Umbilical cord (tissue), 1 donor: ENCODE measurements at regions not wholly inside any gene's neighbourhood (a gene's known extent, or its start where the extent isn't known, plus 50 kb on each side); places are given as distances from the start of the nearest gene placed in this dataset.
"Not testable (repeated sequence)": the region's sequence is repeated elsewhere in the genome, so short reads cannot be mapped to it uniquely, and the experiment has no call there.

ENCODE experiments used
- DNase-seq: peaks from one replicate; pipeline ENCODE4 v3.0.0-alpha.2; 2015; ENCODE audit warnings: low spot score

DNA sequence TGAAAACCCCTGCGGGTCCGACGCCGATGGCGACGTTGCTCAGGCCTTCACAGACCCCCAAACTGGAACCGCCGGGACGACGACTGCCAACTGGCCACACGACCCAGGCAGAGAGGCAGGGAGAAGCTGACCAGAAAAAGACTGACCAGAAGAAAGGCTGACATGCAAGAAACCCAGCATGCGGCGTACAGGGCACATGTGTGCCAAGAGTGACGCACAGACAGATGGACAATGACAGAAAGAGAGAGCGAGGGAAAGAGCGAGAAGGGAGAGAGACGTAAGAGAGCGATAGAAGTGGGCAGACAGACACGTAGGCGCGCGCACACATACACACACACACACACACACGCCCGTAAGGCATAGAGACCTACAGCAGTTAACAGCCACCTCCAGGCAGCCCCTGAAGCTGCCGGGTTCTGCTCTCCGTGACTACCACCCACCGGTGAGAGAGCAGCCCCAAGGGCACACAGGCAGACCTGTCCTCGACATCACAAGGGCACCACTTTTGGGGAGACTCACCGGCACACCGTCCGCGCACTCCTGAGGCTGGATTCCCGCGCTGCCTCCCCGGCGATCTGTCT, 67.2 kb upstream of the ZNF527 start:
- no peak for DNase-seq

DNA sequence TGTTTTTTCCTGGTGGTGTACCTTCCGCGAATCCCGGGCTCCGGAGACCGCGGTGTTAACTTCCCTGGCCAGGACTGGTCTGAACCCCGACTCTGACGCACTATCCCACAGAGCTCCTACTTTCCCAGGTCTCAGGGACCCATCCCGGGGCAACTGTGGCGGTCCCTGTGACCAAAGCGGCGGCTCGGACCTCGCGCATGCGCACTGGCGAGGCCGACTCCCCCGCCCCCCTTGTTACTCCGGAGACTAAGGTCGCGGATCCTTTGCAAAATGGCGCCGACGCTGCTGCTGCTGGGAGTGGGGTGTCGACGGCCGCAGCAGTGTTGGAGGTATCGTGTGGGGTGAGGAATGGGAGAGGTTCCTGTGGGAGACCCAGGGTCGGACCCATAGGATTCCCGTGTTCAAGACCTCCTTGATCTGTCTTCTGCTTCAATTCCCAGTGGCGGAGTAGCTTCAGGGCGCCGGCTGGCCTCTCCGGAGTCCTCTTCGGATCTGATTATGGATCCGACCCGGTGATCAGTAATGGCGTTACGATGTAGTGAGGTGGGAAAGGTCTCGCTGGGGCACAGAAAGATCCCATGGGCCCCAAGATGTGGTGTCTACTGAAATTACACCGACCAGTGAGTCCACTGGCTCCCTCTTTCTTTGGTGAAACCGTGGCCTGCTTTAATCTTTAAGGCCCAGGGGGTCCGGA, 66.6 kb upstream of the ZNF527 start:
- no peak for DNase-seq

DNA sequence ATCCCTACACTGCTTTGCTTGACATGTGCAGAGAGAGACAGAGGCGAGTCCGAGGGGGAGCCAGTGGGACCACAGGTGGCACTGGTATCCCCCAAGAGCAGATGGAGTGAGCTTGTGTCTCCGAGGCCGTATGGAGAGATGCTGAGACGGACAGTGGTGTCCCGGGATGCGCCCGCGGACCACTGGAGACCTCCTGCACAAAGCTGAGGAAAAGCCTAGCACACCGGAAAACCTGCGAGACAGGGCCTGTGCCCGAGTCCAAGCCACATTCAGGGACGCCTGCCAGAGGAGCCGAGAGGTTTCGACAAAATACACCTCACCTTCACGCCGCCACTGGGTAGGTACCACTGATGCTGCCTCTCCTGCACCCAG, 66.0 kb upstream of the ZNF527 start:
- no peak for DNase-seq

DNA sequence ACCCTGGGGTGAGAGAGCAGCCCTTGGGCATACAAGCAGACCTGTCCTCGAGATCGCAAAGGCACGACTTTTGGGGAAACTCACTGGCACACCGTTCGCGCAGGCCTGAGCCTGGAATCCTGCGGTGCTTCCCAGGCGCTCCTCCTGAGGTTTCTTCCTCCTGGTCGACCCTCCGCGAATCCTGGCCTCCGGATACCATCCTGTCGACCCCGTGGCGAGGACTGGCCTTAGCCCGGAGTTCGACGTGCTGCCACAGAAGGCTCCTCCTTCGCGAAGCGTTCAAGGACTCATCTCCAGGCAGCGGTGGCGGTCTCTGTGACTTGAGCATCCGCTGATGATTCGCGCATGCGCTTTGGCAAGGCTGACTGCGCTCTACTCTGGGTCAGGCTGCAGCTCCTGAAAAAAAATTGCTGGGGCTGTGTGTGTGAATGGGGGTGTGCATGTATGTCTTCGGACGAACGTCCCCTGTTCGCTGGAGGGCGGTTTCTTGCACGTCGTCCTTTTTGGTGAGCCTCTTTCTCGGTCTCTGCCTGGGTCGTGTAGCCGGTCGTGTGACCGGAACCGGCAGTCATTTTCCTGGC, 64.4 kb upstream of the ZNF527 start:
- no peak for DNase-seq

DNA sequence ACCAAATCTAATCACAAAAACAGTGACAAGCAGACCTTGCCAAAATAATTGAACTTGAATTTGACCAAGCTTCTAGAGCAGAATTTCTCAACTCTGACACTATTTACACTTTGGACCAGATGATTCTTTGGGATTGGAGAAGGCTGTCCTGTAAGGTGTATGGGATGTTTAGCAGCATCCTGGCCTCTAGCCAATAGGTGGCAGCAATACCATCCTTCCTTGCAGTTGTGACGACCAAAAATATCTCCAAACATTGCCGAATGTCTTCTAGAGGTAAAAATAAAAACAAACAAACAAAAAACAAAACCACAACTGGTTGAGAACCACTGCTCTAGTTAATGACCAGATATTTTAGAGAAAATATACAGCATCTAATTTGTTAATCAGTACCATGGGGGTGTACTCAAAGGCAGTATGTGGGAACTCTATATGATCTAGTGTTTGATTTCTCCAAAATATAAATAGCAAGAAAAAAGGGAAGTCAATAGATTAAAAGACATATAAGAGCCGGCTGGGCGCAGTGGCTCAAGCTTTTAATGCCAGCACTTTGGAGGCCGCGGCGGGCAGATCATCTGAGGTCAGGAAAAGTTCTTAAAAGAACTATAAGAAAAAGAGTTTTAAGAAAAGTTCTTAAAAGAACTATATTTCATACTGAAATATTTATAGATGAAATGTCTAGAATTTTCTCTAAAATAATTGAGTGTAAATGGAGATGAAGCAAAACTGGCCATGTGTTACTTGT, 60.9 kb upstream of the ZNF527 start:
- DNase-seq = no peak

DNA sequence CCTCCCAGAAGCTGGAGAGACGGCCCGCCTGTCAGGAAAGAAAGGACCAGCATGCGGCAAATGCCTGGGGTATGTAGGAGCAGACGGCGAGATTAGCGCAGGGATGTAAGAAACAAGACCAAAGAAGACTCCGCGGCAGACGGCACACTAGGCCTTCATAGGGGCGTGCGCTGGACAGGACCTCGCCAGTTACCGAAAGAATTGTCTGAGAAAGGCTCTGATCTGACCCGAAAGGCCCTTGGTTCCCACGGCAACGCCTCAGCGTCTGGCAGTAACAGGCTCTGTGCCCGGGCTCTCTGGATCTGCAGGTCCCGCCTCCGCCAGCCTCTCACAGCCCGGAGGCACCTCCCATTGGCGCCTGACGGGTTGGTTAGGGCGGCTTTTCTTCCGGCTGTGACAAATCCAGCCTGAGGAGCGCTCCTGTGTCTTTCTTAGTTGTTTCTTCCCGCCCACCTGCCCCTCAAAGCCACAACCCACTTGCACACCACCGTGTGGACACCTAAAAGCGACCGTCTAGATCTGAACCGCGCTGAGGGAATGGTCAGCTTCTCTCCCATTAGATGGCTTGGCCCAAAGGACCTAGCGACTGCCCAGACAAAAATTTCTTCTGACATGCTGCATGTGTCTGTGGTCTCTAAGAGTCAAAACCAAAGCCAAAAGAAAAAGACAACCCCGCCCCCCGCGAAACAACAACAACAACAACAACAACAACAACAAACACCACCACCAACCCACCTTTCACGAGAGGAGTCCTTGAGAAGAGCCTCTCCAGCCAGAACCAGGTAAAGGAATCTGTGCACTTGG, 58.2 kb upstream of the ZNF527 start:
- peak; percentile 75 for DNase-seq

DNA sequence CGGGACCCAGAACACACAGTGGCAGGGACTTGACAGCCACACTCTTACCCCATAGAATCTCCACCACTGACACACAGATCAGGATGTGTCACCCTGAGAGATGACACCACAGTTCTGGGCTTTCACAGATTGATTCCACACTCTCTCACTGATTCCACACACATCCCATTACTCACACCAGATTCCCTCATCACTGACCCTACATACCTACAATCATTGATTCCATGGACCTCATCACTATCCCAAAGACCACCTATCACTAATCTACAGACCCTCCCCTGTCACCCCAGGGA, 57.6 kb upstream of the ZNF527 start:
- DNase-seq = no peak

DNA sequence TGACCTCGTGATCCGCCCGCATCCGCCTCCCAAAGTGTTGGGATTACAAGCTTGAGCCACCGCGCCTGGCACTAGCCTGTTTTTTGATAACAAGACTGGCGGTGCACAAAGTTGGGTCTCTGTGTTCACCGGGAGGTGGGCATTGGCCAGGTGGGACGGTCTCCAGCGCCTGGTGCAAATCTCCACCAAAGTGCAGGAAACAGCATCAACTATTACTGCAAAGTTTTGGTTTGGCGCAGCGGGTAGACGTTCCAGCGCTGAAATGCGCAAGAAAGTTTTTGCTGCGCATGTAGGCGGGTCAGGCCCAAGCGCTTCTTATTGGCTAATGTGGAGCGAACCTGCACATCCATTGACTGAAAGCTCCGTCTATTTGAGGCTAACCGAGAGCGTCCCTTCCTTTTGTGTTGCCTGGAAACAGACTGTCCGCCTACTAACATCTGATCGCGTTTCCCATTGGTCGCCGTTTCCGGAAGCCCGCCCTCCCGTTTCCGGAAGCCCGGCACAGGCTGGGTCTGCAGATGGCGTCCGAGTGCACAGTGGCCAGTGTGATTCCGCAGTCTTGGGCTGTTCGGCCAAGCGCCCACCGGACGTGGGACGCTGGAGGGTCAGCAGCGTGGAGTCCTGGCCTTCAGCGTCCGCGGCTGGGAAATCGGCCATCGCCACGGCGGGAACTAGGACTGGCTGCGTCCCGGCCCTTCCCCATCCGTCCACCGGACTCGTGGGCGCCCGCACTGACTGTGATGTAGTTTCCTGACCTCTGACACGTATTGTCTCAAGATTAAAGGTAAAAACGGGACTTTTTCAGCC, 53.3 kb upstream of the ZNF527 start:
- DNase-seq = peak; percentile 99

DNA sequence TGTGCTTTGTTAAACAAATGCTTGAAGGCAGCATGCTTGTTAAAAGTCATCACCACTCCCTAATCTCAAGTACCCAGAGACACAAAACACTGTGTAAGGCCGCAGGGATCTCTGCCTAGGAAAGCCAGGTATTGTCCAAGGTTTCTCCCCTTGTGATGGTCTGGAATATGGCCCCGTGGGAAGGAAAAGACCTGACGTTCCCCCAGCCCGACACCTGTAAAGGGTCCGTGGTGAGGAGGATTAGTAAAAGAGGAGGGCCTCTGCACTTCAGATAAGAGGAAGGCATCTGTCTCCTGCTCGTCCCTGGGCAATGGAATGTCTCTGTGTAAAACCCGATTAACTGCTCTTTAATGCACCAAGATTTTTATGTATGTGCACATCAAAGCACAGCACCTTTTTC, 49.9 kb upstream of the ZNF527 start:
- DNase-seq = not testable (repeated sequence)
